Stimulated activated CD4-positive, alpha-beta T cell treated with anti-CD3 and anti-CD28 coated beads, TNF-alpha, amount 100 ng/mL, for 1 hour (primary cell): ENCODE measurements at regions not wholly inside any gene's neighbourhood (a gene's known extent, or its start where the extent isn't known, plus 50 kb on each side); places are given as distances from the start of the nearest gene placed in this dataset.

Source experiments
- DNase-seq, 3 donors: peaks; one replicate each; pipeline ENCODE4 v3.0.0-alpha.2; 2020; ENCODE audit warnings: low read depth in 3 of 3, low spot score in 1 of 3

- DNase-seq = no peak
These were observed 502.9 kb upstream of the ARGLU1 start for GRCh38 chr13:107070792-107071191.

- DNase-seq = no peak
These were observed 501.3 kb upstream of the ARGLU1 start for GRCh38 chr13:107069108-107069776.

DNA sequence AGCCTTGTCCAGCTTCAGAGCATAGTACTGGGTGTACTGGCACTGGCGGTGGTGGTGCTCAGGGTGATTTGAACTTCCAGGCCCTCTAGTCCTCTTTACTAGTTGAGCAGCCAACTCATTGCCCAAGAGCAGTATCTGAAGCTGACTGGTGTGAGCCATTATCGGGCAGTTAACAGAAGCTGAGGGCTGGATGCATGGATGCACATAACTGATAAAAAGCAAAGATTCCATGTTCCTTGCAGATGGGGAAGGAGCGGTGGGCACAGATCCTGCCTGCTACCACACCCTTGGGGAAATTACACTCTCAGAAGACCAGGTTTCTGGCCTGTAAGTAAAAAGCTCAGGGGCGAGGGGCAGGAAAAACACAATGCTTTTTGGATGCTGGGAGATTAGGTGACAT lies 499.4 kb upstream of the ARGLU1 start:
- DNase-seq = no peak

DNA sequence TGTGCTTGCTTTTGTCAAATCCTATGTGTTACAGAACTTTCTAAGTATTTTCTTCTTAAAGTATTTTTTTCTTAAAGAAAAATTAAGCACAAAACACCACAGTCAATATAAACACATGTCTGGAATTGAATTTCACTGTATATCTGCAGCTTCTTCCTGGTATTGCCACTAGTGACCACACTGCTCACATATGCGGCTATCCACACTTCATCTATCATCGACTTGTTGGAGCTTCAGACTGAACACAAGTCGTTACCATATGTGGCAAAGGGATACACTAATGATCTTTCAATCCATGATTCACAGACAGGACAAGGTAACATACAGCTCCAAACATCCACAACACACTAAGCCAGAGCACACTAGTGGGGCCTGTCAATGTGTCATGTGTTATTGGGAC lies 498.4 kb upstream of the ARGLU1 start:
- DNase-seq = no peak

DNA sequence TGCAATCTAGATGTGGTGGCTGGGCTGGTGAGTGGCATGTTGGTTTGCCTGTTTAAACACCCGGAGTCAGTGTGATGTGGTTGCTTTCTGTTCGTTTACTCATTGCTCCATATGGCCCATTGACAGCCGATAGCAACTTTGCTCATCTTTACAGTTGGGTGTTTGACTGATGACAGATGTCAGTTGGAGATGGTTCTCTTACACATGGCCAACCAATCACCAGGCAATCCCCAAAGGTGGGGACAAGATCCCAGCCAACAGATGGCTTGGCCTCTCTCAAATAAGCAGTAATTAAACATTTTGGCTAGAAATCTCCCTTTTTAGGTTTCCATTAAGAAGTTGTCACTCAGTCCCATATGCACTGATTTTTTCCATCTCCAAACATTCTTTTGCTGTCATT lies 497.1 kb upstream of the ARGLU1 start:
- DNase-seq = no peak

- no peak for DNase-seq
These were observed 489.2 kb upstream of the ARGLU1 start for GRCh38 chr13:107057028-107057631.

DNA sequence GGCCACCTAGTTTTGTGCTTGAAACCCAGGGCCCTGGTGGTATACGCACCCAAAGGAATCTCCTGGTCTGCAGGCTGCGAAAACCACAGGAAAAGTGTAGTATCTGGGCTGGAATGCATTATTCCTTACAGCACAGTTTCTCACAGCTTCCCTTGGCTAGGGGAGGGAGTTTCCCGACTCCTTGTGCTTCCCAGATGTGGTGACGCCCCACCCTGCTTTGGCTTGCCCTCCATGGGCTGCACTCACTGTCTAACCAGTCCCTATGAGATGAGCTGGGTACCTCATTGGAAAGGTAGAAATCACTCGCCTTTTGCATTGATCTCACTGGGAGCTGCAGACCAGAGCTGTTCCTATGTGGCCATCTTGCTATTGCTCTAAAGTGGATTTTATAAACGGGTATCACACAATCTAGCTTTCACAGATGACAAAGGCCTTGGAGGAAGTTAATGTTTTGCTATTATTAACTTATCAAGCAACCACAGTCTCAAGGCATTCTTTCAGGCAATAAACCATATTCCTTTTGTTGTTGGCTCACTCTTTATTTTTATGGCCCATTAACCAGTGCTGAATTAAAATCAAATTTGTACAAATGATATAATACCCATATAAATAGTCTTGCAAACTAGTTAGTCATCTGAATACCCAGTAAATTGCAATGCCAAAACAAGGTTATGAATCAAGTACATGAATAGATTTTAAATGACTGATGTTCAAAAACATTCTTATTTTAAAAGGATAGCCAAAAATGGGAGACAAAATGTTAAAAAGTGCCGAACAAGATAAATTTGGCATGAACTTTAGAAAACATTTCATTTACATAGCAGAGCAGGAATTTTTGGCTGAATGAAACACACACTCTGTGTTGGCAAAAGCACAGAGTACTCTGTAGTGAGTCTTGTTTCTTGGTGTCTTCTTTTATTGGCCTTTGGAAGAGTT lies 475.4 kb upstream of the ARGLU1 start:
- DNase-seq = no peak

- DNase-seq = no peak
These were observed 467.8 kb upstream of the ARGLU1 start for GRCh38 chr13:107035778-107036177.

DNA sequence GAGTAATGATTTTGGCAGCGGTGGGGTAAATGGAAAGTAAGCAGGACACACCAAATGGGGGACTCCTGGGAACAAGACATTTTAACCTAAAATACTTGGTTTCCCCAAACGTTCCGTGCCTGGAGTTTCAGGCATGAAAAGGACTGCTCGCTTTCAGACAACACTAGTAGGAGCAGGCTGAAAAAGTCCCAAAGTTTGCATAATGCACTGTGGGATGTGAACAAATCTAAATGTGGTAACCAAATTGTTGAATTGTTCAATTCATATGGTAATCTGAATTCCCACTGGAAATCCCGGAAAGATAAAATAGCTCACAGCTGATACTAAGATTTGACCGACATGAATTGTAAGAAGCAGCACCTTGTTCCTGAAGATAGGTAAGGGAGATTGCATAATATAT lies 467.2 kb upstream of the ARGLU1 start:
- no peak for DNase-seq

DNA sequence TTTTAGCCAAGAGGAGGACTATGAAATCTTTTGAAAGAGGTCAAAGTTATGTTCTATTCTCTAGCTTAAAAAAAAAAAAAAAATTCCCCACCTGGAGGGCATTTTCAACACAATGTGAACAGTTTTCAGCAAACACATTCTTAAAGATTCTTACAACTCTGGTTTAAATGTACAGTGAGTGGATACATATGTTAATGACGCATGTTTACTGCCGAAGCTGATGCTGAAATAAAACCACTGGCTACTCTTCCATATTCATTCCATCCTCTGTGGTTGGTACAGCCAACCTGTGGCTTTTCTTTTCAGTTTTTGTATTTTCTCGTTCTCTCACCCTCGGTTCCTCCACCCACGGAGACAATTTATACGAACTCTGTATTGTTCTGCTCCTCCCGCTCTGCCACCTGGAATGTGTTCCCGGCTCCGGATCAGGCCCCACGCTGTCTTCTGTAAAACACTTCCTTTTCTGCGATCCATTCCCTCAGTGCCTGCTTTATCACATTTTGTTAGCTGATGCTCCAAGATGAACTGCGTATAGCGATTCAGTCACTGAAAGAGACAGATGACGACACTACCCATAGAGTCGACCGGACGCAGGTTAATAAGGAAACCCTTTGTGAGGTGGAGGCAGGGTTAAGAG lies 466.4 kb upstream of the ARGLU1 start:
- no peak for DNase-seq

DNA sequence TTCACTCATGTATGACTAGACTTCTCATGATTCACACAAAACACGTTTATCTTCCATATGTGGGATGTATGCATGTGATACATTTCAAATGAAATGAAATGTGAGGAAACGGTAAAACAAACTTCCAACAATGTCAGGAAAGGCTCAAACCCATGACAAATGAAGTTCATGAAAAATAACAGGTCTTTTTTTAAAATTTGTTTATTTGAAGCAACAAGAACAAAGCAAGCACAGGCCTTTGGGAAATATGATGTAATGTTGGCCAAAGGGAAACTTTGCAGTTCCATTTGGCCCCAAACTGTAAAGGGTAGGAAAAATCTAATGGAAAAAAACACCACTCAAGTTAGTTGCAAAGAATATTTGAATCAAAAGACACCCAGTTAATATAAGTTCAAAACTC lies 463.8 kb upstream of the ARGLU1 start:
- DNase-seq = no peak

- no peak for DNase-seq
These were observed 460.8 kb upstream of the ARGLU1 start for GRCh38 chr13:107028751-107029150.

DNA sequence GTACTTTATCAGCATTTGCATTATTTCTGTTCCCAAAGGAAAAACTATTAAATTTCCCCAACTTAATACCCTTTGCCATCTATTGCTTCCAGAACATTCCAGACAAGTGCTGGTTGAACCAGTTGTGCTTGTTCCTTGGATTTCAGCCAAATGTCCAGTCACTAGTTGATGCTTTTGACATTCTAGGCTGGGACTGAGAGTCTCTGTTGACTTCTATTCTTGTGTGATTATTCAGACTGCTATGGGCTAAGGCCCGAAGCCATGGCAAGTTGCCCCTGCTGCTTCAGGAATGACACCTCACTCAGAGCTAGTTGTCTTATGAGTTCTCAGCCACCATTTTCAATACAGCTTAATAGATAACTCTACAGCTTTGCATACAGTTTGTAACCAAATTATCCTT lies 458.1 kb upstream of the ARGLU1 start:
- no peak for DNase-seq

- DNase-seq = no peak
These were observed 455.4 kb upstream of the ARGLU1 start for GRCh38 chr13:107023335-107023734.

- no peak for DNase-seq
These were observed 452.5 kb upstream of the ARGLU1 start for GRCh38 chr13:107020393-107020792.

DNA sequence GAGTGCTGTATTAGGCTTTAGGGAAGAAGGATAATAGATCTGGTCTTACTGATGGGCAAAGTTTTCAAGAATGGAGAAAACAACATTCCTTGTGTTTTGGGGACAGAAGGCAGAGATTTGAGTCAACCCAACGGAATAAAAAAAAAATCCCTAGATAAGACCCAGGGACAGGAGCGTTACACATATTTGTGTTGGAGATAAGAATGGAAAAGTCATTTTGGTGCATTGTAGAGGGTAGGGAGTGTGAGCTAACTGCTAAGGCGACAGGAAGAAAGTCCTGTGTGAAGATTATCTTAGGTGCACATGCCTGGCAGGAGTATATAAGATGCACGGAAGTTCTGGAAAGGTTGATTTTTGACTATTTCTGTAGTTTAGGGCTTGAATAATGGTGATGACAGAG lies 450.3 kb upstream of the ARGLU1 start:
- no peak for DNase-seq

- no peak for DNase-seq
These were observed 438.7 kb upstream of the ARGLU1 start for GRCh38 chr13:107006661-107007060.

DNA sequence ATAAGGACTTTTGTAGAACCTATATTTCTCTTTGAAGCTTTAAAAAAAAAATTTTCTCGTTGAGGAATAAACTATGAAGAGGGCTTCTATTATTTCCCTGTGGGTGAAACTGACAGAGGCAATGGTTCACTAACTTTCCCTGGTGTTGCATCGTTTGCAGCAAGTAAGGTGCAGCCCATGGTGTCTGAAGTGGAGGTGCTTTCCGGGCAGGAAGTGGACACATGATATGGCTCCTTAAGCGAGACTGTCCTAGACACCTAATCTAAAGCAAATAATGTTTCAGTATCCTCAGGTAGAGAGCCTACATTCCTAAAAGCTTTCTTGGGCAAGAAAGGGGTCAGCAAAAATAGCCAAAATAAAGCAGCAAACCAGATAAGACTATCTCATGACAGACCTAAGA lies 437.6 kb upstream of the ARGLU1 start:
- DNase-seq = no peak

GRCh38 chr13:107003911-107004310 lies 436.0 kb upstream of the ARGLU1 start:
- DNase-seq = no peak

DNA sequence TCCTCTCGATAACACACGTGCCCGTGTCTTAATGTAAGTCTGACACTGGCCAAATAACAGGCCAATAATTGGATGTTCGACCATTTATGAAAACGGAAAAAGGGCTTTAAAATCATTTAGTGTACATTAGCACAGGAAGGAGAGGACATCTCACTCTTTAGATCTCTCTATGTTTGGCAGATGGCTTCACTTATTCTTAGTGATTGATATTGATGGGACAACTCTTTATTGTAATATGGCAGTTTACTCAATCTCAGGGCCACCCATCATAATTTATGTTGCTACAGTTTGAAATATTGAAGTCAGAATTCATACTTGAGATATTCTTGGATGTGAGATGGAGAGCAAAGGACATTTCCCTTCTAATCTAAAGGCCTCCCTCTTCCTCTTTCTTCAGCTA lies 430.7 kb upstream of the ARGLU1 start:
- DNase-seq = no peak

DNA sequence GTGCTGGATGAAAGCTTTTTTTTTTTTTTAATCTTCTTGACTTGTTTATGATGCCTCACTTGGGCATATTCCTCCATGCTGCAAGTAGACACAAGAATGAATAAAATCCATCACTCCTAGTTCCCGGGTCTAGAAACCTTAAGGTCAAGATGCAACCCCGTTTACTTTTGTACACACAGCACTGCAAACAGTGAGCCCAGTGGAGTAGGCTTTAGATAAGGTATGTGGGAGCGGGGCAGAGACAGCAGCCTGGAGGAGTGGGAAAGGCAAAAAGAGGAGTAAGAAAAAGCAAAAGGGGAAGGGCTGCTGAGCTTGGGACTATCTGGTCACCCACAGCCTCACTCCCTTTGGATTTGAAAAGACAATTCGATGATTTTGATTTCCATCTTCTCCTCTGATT lies 429.8 kb upstream of the ARGLU1 start:
- no peak for DNase-seq
